Skin epidermis (tissue), 12 donors: ENCODE measurements at regions not wholly inside any gene's neighbourhood (a gene's known extent, or its start where the extent isn't known, plus 50 kb on each side); places are given as distances from the start of the nearest gene placed in this dataset.

Source experiments
- H3K27ac ChIP-seq, 21 experiments: fragments of 200-600 bp; sonication (generic) in 11 of 21; one replicate each; pipeline ENCODE4 v1.5.0; 2020; ENCODE audit warnings: mild to moderate bottlenecking in 3 of 21, inconsistent platforms in 2 of 21, moderate library complexity in 2 of 21
- H3K4me3 ChIP-seq, 7 experiments: fragments of 200-600 bp; sonication (generic) in 2 of 7; one replicate each; pipeline ENCODE4 v1.5.0; 2020; ENCODE audit warnings: inconsistent platforms in 2 of 7, mild to moderate bottlenecking in 2 of 7, moderate library complexity in 1 of 7

DNA sequence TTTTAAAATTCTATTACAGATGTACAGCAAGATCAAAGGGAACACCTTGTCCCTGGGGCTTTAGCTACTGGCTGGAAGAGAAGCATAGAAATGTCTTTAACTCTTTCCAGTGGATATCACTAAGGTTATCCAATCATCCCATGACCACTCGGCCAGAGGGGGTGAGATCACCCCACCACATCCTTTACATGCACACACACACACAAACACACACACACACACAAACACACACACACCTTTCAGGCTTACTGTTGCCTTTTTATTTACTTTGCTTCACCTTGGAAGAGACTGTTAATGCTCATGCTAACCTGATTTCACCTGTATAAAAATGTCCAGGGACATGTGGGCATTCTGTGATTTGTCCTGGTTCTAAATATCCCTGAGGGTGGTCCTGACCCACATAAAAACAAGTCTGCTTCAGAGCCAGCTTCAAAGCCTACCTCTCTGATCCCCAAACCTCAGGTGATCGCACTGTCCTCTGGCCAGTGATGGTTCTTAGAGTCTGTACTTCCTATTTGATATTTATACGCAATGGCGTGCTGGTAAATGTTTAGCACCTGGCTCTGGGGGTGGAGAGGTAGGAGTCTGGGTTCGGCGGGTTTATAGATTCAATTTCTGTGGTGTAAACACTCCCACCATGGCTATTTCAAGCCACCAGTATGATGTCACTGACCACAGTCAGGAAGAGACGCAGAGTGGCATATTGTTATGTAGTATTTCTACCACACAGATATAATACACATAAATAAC, 166.1 kb upstream of the EEA1 start:
- no peak overlapping the region for H3K27ac ChIP-seq
- H3K4me3 ChIP-seq = no peak overlapping the region

- Histone ChIP-seq H3K27ac (no peak overlapping the region), H3K4me3 (no peak overlapping the region)
These were observed 168.3 kb upstream of the EEA1 start for GRCh38 chr12:93097417-93097816.

DNA sequence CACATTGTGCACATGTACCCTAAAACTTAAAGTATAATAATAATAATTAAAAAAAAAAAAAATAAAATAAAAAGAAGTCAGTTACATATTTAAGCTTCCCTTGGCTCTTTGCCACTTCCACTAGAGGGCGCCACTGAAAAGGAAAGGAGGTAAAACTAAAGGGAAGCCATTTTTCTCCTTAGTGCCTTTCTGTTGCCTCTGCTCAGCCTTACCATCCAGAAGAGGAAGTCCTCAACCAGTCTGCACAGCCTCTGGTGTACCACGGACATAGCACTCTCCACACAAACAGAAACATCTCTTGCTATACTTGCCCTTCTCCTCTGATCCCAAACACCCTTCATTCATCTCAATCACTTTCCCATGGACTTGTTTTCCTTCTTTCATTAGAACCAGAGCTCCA, 169.0 kb upstream of the EEA1 start:
- H3K27ac ChIP-seq = no peak overlapping the region

GRCh38 chr12:93099792-93100191, 170.7 kb upstream of the EEA1 start:
- H3K27ac ChIP-seq = no peak overlapping the region
- no peak overlapping the region for H3K4me3 ChIP-seq

More for the DNA sequence above, 169.0 kb upstream of the EEA1 start:
- no peak overlapping the region for H3K4me3 ChIP-seq

DNA sequence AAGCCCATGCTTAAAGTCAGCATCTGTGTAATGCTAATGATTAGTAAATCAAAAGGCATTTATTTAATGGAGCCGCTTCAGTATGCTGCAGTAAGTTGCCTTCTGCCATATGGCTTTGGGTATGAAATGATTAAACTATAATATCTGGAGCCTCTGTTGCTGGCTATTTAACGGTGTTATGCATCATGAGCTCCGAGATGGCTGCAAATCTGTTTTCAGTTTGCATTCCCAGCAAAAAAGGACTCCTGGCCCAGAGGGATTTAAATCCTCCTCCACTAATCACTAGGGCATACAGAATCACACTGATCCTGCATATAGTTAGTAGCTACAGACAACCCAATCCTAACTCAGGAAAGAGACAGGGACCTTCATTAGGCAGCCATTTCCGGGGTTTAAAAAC, 171.5 kb upstream of the EEA1 start:
- no peak overlapping the region for H3K27ac ChIP-seq
- H3K4me3 ChIP-seq = no peak overlapping the region

DNA sequence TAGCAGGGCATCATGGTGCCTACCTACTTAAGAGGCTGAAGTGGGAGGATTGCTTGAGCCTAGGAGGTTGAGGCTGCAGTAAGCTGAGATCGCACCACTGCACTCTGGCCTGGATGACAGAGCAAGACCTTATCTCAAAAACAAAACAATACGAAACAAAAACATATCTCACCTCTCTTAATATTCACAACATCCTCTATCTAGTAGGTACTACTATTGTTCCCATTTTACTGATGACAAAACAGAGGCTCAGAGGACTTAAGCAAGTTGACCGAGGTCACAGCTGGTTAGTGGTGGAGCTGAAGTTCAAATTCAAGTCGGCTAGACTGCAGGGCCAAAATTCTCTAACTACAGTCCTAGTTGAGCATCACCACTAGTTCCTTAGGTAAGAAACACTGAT, 172.3 kb upstream of the EEA1 start:
- Histone ChIP-seq H3K27ac (no peak overlapping the region), H3K4me3 (no peak overlapping the region)

- H3K4me3 ChIP-seq = no peak overlapping the region
These were observed 173.2 kb upstream of the EEA1 start for GRCh38 chr12:93102312-93102711.

DNA sequence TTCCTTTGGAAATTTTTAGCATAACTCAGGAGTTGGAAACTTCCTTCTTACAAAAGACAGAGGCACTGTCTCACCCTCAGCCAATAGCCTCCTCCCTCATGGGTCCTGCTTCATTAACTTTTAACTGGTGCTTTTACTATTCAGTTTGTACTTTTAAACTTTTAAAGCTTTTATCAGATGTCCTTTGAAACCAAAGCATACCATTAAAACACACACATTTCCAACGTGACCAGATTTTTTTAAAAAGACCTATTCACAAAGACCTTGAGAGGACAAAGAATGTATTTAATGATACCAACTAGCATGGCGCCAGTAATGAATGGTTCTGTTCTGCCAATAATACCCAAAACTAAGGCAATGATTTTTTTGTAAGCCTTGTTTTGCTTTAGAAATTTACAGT, 173.6 kb upstream of the EEA1 start:
- H3K27ac ChIP-seq = no peak overlapping the region

More at GRCh38 chr12:93102312-93102711, 173.2 kb upstream of the EEA1 start:
- H3K27ac ChIP-seq = no peak overlapping the region

DNA sequence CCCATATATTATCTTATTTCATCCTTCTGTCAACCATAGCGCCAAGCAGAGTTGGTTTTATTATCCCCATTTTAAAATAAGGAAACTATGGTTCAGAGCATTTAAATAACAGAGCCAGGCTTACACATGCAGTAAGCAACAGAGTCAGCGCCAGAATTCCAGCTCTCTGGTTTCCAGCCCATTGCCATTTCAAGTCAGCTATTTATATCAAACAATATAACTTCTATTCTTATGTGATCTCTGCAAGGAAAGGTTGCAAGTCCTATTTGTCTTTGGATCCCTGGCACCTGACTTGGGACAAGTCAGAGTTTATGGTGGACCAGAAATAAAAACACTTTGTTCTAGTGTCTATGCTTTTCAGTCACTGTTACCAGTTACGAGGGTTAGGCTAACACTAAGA, 174.1 kb upstream of the EEA1 start:
- Histone ChIP-seq H3K4me3 (no peak overlapping the region), H3K27ac (no peak overlapping the region)

More for the DNA sequence above, 173.6 kb upstream of the EEA1 start:
- H3K4me3 ChIP-seq = no peak overlapping the region

GRCh38 chr12:93104535-93104934, 175.4 kb upstream of the EEA1 start:
- Histone ChIP-seq H3K27ac (no peak overlapping the region), H3K4me3 (no peak overlapping the region)

GRCh38 chr12:93106910-93107309, 177.8 kb upstream of the EEA1 start:
- no peak overlapping the region for H3K4me3 ChIP-seq
- no peak overlapping the region for H3K27ac ChIP-seq

- H3K4me3 ChIP-seq = no peak overlapping the region
- H3K27ac ChIP-seq = no peak overlapping the region
These were observed 178.6 kb upstream of the EEA1 start for GRCh38 chr12:93107514-93108312.

GRCh38 chr12:93108985-93109384, 179.9 kb upstream of the EEA1 start:
- no peak overlapping the region for H3K4me3 ChIP-seq
- H3K27ac ChIP-seq = no peak overlapping the region

GRCh38 chr12:93109551-93110203, 180.6 kb upstream of the EEA1 start:
- no peak overlapping the region for H3K27ac ChIP-seq
- H3K4me3 ChIP-seq = no peak overlapping the region

- no peak overlapping the region for H3K27ac ChIP-seq
- H3K4me3 ChIP-seq = no peak overlapping the region
These were observed 182.7 kb upstream of the EEA1 start for GRCh38 chr12:93111773-93112172.

GRCh38 chr12:93113317-93114006, 184.4 kb upstream of the EEA1 start:
- H3K27ac ChIP-seq = peak overlapping the region in 1 of 21 experiments; percentile 36
- H3K4me3 ChIP-seq = no peak overlapping the region

- H3K4me3 ChIP-seq = no peak overlapping the region
- H3K27ac ChIP-seq = peak overlapping the region in 2 of 21 experiments; percentile 18 to 44
These were observed 186.1 kb upstream of the EEA1 start for GRCh38 chr12:93115198-93115601.

GRCh38 chr12:93115646-93116045, 186.6 kb upstream of the EEA1 start:
- peak overlapping the region in 1 of 21 experiments; percentile 11 for H3K27ac ChIP-seq
- H3K4me3 ChIP-seq = no peak overlapping the region

GRCh38 chr12:93116632-93117031, 187.5 kb upstream of the EEA1 start:
- Histone ChIP-seq H3K27ac (no peak overlapping the region), H3K4me3 (no peak overlapping the region)
